Liver (tissue), 8 donors: ENCODE measurements at regions not wholly inside any gene's neighbourhood (a gene's known extent, or its start where the extent isn't known, plus 50 kb on each side); places are given as distances from the start of the nearest gene placed in this dataset.
"Not testable (repeated sequence)": the region's sequence is repeated elsewhere in the genome, so short reads cannot be mapped to it uniquely, and the experiment has no call there.

Experiments
- DNase-seq: peaks from one replicate; pipeline ENCODE4 v3.0.0-alpha.2; 2017; ENCODE audit warnings: low spot score
- H3K27ac ChIP-seq, 2 donors: one replicate each; pipeline ENCODE4 v1.7.0; 2013; ENCODE audit warnings: inconsistent platforms in 2 of 2, low read length in 2 of 2, control low read depth in 1 of 2, low read depth in 1 of 2, mild to moderate bottlenecking in 1 of 2
- H3K27me3 ChIP-seq, 4 donors: one replicate each; pipeline versions ENCODE4 v1.6.1 to v1.7.0; 2013; ENCODE audit warnings: low read length in 3 of 4, inconsistent platforms in 1 of 4, mild to moderate bottlenecking in 1 of 4, moderate library complexity in 1 of 4; ENCODE audit not compliant: control insufficient read depth in 4 of 4, insufficient read depth in 4 of 4
- H3K36me3 ChIP-seq, 4 donors: one replicate each; pipeline versions ENCODE4 v1.6.1 to v1.7.0; 2013; ENCODE audit warnings: low read length in 3 of 4, mild to moderate bottlenecking in 3 of 4, low read depth in 1 of 4, moderate library complexity in 1 of 4; ENCODE audit not compliant: control insufficient read depth in 4 of 4, insufficient read depth in 3 of 4
- H3K4me1 ChIP-seq, 4 donors: one replicate each; pipeline versions ENCODE4 v1.6.1 to v1.7.0; 2013; ENCODE audit warnings: low read length in 3 of 4, mild to moderate bottlenecking in 3 of 4, moderate library complexity in 1 of 4; ENCODE audit not compliant: control insufficient read depth in 4 of 4, insufficient read depth in 4 of 4
- H3K4me3 ChIP-seq, 3 donors: one replicate each; pipeline versions ENCODE4 v1.6.1 to v1.7.0; 2013; ENCODE audit warnings: low read length in 3 of 3, control low read depth in 1 of 3, low read depth in 1 of 3, mild to moderate bottlenecking in 1 of 3
- H3K9ac ChIP-seq, 2 donors: one replicate each; pipeline ENCODE4 v1.7.0; 2013; ENCODE audit warnings: low read length in 2 of 2, mild to moderate bottlenecking in 2 of 2, moderate library complexity in 2 of 2, control low read depth in 1 of 2, low read depth in 1 of 2
- H3K9me3 ChIP-seq, 4 donors: one replicate each; pipeline versions ENCODE4 v1.6.1 to v1.7.0; 2013; ENCODE audit warnings: low read length in 3 of 4; ENCODE audit not compliant: control insufficient read depth in 4 of 4
- ATF3 ChIP-seq: IDR thresholded peaks from 2 replicates; pipeline ENCODE4 v1.6.1; 2016; ENCODE audit warnings: antibody characterized with exemption
- CTCF ChIP-seq: fragments of 150-350 bp; IDR thresholded peaks from 2 replicates; pipeline ENCODE4 v1.5.1; 2017; ENCODE audit warnings: improper control_type of control experiment, low read depth, low read length; ENCODE audit not compliant: missing input control
- EGR1 ChIP-seq, 2 donors: IDR thresholded peaks; 2 replicates each; pipeline ENCODE4 v1.6.1; 2016 to 2018; ENCODE audit warnings: antibody characterized with exemption in 2 of 2, low read depth in 2 of 2
- FOXA1 ChIP-seq: IDR thresholded peaks from 2 replicates; pipeline ENCODE4 v1.6.1; 2016; ENCODE audit warnings: antibody characterized with exemption
- FOXA2 ChIP-seq: IDR thresholded peaks from 2 replicates; pipeline ENCODE4 v1.6.1; 2016; ENCODE audit warnings: antibody characterized with exemption
- GABPA ChIP-seq, 2 donors: IDR thresholded peaks in 1 of 2; conservative IDR thresholded peaks in 1 of 2; 2 replicates each; pipeline ENCODE4 v1.6.1; 2016; ENCODE audit warnings: antibody characterized with exemption in 2 of 2, mild to moderate bottlenecking in 1 of 2, moderate library complexity in 1 of 2
- HNF4A ChIP-seq, 2 donors: conservative IDR thresholded peaks; 2 replicates each; pipeline ENCODE4 v1.6.1; 2016; ENCODE audit warnings: antibody characterized with exemption in 2 of 2, mild to moderate bottlenecking in 2 of 2
- HNF4G ChIP-seq: IDR thresholded peaks from 2 replicates; pipeline ENCODE4 v1.6.1; 2016; ENCODE audit warnings: antibody characterized with exemption
- JUND ChIP-seq, 2 donors: IDR thresholded peaks; 2 replicates each; pipeline ENCODE4 v1.6.1; 2016; ENCODE audit warnings: antibody characterized with exemption in 2 of 2
- NR2F2 ChIP-seq: IDR thresholded peaks from 2 replicates; pipeline ENCODE4 v1.6.1; 2016; ENCODE audit warnings: antibody characterized with exemption
- RAD21 ChIP-seq, 2 donors: IDR thresholded peaks; 2 replicates each; pipeline ENCODE4 v1.6.1; 2016; ENCODE audit warnings: antibody characterized with exemption in 2 of 2, mild to moderate bottlenecking in 2 of 2
- REST ChIP-seq: IDR thresholded peaks from 2 replicates; pipeline ENCODE4 v1.6.1; 2016; ENCODE audit warnings: antibody characterized with exemption, mild to moderate bottlenecking
- RXRA ChIP-seq, 2 donors: IDR thresholded peaks; 2 replicates each; pipeline ENCODE4 v1.6.1; 2017 to 2018; ENCODE audit warnings: antibody characterized with exemption in 2 of 2, mild to moderate bottlenecking in 1 of 2
- SP1 ChIP-seq: IDR thresholded peaks from 2 replicates; pipeline ENCODE4 v1.6.1; 2018; ENCODE audit warnings: antibody characterized with exemption, mild to moderate bottlenecking
- TAF1 ChIP-seq: conservative IDR thresholded peaks from 2 replicates; pipeline ENCODE4 v1.6.1; 2016; ENCODE audit warnings: antibody characterized with exemption, mild to moderate bottlenecking
- YY1 ChIP-seq: IDR thresholded peaks from 2 replicates; pipeline ENCODE4 v1.6.1; 2016; ENCODE audit warnings: antibody characterized with exemption, mild to moderate bottlenecking
- ZBTB33 ChIP-seq: IDR thresholded peaks from 2 replicates; pipeline ENCODE4 v1.6.1; 2016; ENCODE audit warnings: antibody characterized with exemption
- WGBS: extraction: QIAGEN DNeasy Blood & Tissue Kit; methylation state at CpG from one replicate; pipeline ENCODE4 v1.1.7; 2013; 5-methylcytosine and 5-hydroxymethylcytosine counted together
- TF ChIP-seq, protein P1 (sequence below): IDR thresholded peaks from 2 replicates; pipeline ENCODE4 v1.6.1; 2016; ENCODE audit warnings: antibody characterized with exemption
- donor health status: healthy.
- donor health status: healthy.
- donor health status: healthy.
- donor health status: healthy.
- donor health status: healthy.

DNA sequence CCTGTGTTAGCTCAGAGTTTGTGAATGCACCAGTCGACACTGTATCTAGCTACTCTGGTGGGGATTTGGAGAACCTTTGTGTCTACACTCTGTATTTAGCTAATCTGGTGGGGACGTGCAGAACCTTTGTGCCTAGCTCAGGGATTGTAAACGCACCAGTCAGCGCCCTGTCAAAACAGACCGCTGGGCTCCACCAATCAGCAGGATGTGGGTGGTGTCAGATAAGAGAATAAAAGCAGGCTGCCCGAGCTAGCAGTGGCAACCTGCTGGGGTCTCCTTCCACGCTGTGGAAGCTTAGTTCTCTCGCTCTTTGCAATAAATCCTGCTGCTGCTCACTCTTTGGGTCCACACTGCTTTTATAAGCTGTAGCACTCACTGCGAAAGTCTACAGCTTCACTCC, 324.2 kb downstream of the RAD51AP2 start:
- H3K4me3 ChIP-seq: no peak overlapping the region
- no peak overlapping the region for H3K27ac ChIP-seq
- WGBS: 89% methylated on average over 9 of the region's 9 CpGs
- H3K9ac ChIP-seq: no peak overlapping the region
- H3K36me3 ChIP-seq: no peaks in the 10 kb centered on the region
- DNase-seq: no peak
- peaks cover 0 to 3% (median 0%) of the 10 kb centered on the region in 4 donors for H3K9me3 ChIP-seq
- no peaks in the 10 kb centered on the region for H3K27me3 ChIP-seq
- TF ChIP-seq HNF4A (conservative IDR thresholded peaks at IDR 0.05) (no peak), RAD21 (IDR thresholded peaks at IDR 0.05) (no peak), SP1 (no peak), TAF1 (no peak), FOXA2 (no peak), RXRA (IDR thresholded peaks at IDR 0.05) (no peak)
- H3K4me1 ChIP-seq: peaks cover 0 to 3% (median 0%) of the 10 kb centered on the region in 4 donors

- H3K27me3 ChIP-seq, H3K27ac ChIP-seq, H3K9me3 ChIP-seq, H3K9ac ChIP-seq, H3K36me3 ChIP-seq, H3K4me3 ChIP-seq, DNase-seq, H3K4me1 ChIP-seq: not testable (repeated sequence)
- 95% methylated on average over 32 of the region's 32 CpGs for WGBS
Observed at GRCh38 chr2:17193433-17193890, 324.8 kb downstream of the RAD51AP2 start.

DNA sequence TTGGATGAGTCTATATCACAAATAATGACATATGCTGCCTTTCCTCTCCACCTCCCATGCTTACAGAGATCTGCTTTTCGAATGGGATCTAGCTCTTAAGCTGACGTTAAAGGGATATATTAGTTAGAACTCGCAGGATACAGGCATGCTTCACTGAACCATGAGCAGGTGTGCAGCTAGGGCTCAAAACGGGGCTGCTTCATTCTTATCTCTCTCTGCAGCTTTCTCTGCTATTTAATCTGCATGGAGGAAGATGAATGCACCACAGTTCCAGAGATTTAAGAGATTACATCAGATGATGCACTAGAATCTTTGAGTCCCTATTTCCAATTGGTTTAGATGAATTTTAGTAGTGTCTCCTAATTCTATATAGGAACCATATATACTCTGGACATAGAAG, 327.0 kb downstream of the RAD51AP2 start:
- H3K27ac ChIP-seq: no peak overlapping the region
- no peaks in the 10 kb centered on the region for H3K27me3 ChIP-seq
- H3K4me3 ChIP-seq: no peak overlapping the region
- no peak for DNase-seq
- TF ChIP-seq JUND (IDR thresholded peaks at IDR 0.05) (no peak), SP1 (no peak), REST (no peak), FOXA1 (no peak), ZBTB33 (no peak), HNF4G (no peak), FOXA2 (no peak), RXRA (IDR thresholded peaks at IDR 0.05) (no peak), GABPA (IDR thresholded peaks at IDR 0.05 in 1 of 2, conservative IDR thresholded peaks at IDR 0.05 in 1 of 2) (no peak), YY1 (no peak), CTCF (no peak), TAF1 (no peak), ATF3 (no peak), NR2F2 (no peak), RAD21 (IDR thresholded peaks at IDR 0.05) (no peak), EGR1 (IDR thresholded peaks at IDR 0.05; ENCODE audit: low read depth in 2 of 2) (no peak), HNF4A (conservative IDR thresholded peaks at IDR 0.05) (no peak)
- TF ChIP-seq, protein P1, sequence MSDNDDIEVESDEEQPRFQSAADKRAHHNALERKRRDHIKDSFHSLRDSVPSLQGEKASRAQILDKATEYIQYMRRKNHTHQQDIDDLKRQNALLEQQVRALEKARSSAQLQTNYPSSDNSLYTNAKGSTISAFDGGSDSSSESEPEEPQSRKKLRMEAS: no peak
- 74% methylated on average over 4 of the region's 4 CpGs for WGBS
- H3K9me3 ChIP-seq: peaks cover 0 to 3% (median 0%) of the 10 kb centered on the region in 4 donors
- H3K9ac ChIP-seq: no peak overlapping the region
- no peaks in the 10 kb centered on the region for H3K36me3 ChIP-seq
- H3K4me1 ChIP-seq: no peaks in the 10 kb centered on the region
